Hematopoietic multipotent progenitor cell treated with erythropoietin and hydrocortisone succinate and interleukin-3 and kit ligand, for 4 days (in vitro differentiated cells): ENCODE measurements at regions not wholly inside any gene's neighbourhood (a gene's known extent, or its start where the extent isn't known, plus 50 kb on each side); places are given as distances from the start of the nearest gene placed in this dataset.

Experiments used
- DNase-seq: peaks from one replicate; pipeline ENCODE4 v3.0.0-alpha.2; 2015

DNA sequence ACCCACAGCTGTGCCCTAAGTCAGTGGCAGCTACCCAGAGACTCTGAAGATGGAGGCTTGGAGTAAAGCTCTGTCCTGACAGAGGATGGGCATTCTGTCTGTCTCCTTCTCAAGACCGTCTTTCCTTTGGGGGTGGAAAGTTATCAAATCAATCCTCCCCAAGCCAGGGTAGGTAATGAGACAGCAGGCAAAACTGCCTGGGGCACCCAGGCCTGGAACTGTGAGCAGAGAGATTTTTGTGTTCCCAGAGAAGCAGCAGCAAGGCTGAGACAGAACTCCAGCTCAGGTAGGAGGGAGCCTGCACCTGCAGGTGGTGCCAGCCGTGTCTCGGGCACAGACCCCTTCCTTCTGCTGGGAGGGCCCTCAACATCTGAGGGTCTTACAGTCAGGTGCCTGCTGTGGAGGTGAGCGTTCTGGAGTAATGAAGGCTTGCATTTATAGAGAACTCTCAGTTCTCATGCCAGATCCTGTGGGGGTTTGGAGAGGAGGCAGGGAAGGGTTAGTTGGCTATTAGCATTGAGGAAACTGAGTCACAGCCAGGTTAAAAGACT, 95.6 kb downstream of the RIPK4 start:
- DNase-seq: no peak

DNA sequence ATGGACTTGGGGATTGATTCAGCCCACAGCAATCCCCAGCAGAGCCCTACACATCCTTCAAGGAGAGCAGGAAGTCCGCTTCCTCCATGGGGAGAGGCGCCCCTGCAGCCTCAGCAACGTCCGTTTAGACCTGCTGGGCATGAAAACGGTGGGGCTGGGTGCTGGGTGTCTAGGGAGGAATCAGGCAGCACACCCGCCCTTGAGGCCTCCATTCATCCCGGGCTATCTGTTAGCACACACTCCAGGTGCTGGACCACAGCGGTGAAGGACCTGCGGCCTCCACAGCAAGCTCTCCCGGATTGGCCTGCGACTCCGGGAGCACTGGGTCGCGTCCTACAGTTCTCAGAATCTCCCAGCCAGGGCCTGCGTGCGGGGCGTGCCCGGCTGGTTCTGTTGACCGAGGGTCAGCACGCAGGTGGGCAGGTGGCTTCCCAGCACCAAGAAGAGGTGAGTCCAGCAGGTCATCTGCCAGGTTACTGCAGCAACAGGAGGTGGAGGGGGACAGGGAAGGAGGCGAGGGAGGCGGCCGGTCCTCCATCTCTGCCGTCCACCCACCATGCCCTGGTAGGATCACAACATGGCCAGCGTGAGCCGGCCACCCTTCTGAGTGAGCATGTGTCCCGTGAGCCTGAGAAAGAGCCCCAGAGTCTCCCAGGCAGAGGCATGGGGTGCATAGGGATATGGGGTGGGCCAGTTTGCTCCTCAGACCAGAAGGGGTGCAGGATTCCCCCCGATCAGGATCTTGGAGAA, 96.6 kb downstream of the RIPK4 start:
- no peak for DNase-seq

GRCh38 chr21:41669533-41669830, 97.4 kb downstream of the RIPK4 start:
- DNase-seq: no peak

GRCh38 chr21:41668686-41669532, 97.9 kb downstream of the RIPK4 start:
- DNase-seq: no peak

DNA sequence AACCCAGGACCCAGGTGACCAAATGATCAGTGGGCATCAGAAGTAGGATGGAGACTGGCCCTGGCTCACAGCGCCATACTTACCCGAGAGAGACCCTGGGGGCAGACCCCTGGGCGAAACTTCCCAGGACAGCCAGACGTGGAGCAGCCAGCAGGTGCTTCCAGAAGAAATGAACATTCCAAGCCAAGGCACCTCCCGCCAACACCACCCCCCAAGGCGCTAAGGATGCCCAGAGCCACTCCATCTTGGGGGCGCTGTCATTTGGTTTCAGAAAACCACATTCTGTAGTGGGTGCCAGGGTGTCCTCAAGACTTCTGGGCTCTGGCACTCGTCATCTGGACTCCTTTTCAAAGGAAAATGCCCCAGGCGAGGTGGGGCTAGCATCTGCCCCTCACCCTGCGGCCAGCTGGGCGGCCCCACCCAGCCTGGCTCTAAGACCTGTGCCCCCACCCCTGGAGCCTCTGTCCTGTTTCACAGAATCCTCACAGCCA, 98.8 kb downstream of the RIPK4 start:
- no peak for DNase-seq

DNA sequence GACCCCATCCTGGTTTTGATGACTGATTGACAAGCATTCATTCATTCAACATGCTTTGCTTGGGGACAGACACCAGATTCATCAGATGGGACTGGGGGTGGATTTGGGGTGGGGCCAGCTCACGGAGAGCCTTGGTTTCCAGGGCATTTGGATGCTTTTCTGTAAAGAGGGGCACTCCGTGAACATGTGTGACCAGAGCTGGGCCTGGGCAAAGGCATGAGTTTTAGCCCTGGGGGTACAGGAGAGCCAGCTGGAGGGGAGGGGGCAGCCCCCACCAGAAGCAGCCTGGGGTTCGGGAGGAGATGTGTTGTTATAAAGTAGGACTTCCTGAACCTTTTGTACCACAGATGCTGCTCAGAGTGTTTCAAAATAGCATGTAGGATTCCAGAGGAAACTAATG, 99.7 kb downstream of the RIPK4 start:
- no peak for DNase-seq

- peak; percentile 4 for DNase-seq
These were observed 100.2 kb downstream of the RIPK4 start for GRCh38 chr21:41666641-41667081.

GRCh38 chr21:41665766-41666595, 100.9 kb downstream of the RIPK4 start:
- DNase-seq: no peak

DNA sequence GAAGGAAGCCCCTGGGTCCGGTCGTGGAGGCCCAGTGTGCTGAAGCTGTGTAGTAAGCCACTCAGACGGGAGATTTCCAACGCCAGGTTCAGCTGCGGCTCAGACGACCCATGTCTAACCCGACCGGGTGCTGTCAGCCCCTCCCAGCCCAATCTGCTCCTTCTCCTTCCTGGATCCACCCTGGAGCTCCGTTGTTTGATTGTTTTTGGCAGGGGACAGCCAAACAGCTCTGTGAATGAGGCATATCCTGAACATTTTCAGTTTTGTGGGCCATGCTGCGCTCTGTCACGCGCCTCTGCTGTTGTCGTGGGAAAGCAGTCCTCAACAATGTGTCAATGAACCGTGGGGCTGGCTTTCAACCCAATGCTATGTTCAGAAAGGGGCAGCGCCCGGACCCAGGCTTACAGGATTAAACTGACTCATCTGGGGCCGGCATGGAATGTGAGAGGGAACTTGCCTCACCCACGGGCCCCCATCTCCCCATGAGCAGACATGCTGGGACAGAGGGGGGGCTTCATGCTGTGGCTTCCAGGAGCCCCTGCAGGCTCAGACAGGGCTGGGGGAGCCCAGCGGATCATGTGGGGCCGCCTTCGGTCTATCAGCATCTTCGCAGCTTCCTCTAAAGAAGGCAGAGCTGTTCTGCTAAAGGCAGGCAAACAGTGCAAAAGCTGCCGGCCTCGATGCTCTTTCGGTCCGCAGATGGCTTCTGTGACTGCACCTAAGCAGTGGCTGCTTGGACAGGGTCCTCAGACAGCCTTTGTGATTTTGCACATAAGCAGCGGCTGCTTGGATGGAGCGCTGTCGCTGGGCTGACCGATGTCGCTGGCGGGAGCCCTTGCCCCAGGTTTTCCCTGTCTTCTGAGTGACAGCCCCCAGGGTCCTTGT, 101.7 kb downstream of the RIPK4 start:
- no peak for DNase-seq

GRCh38 chr21:41663805-41664788, 102.8 kb downstream of the RIPK4 start:
- DNase-seq: no peak

- DNase-seq: no peak
These were observed 104.1 kb downstream of the RIPK4 start for GRCh38 chr21:41662761-41663160.

DNA sequence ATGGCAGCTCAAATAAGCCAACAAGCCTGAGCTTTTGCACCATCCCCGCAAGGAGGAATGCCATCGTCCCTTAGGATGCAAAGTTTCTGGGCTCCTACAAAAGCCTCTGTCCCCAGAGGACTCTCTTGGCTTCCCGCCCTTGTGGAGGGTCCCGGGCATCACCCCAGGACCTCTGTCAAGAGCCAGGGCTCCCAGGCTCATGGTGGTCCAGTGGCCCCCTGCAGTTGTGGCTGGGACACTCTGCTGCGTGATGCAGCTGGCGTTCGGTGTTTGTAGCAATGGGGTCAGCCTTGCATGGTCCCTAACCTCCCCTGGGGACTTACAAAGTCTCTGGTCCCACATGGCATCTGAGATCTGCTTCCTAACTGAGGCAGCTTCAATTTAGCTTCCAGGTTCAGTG, 104.7 kb downstream of the RIPK4 start:
- DNase-seq: no peak

- DNase-seq: no peak
These were observed 106.1 kb downstream of the RIPK4 start for GRCh38 chr21:41660748-41661147.

GRCh38 chr21:41659791-41660560, 106.9 kb downstream of the RIPK4 start:
- DNase-seq: no peak

GRCh38 chr21:41656946-41657525, 109.8 kb downstream of the RIPK4 start:
- no peak for DNase-seq

DNA sequence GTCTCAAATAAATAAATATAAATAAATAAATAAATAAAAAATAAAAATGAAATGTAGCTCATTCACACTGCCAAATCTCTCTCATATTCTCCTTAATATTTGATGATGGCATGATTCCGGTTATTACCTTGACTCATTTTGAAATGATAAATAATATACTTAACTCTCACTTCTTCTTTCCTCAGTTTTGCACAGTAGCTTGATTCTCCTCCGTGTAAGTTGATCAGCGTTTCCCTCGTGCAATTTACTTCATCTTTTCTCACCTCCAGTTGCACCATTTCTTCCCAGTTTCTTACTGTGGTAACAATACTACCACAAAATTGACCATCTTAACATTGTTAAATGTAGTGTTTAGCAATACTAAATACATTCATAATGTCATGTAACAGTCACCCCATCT, 111.6 kb downstream of the RIPK4 start:
- DNase-seq: no peak

DNA sequence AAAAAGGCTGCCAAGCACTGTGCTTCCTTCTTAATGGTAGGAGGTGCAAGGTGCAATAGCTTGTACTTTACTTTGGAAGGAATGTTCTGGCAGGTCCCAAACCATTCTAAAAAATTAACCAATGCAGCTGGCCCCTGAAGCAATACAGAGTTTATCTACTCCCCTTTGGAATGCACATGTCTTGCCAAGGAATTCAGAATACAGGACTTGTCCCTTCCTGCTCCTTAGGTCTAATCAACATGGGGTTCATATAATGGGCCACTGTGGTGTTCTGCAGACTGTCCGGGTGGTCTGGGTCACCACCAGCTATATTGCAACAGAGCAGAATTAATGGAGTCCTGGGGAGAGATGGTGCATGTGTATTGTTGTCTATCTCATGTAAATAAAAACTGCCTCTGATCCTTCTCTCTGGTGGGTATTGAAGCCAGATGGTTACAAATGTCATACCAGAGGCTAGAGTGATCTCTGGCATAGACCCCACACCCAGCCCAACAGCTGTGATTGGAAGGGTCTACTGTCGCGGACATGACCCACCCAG, 112.8 kb downstream of the RIPK4 start:
- DNase-seq: no peak

DNA sequence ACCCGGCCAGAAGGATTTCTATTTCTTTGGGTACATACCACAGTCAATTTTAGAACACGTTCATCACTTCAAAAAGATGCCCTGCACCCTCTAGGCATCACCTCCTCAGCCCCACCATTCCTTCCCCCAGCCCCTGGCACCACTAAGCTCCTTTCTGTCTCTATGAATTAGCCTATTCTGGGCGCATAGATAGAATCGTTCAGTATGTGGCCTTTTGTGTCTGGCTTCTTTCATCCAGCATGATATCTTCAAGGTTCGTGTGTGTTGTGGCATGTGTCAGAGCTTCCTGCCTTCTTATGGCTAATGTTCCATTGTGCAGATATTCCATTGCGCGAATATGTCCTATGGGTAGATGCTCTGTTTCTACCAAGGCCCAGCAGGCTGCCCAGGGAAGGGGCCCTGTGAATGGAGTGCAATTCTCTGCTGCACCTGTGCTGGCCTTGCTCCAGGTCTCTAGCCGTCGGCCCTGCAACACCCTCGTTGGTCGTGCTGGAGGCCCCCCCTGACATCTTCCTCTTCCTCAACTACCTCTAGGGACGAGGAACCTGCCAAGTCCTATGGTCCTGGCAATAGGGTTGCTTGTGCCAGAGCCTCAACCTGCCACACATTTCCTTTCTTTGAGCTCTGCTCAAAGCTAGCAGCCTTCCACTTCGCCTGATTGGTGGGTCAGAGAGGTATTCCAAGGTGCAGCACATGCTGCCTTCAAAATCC, 113.5 kb downstream of the RIPK4 start:
- DNase-seq: no peak

DNA sequence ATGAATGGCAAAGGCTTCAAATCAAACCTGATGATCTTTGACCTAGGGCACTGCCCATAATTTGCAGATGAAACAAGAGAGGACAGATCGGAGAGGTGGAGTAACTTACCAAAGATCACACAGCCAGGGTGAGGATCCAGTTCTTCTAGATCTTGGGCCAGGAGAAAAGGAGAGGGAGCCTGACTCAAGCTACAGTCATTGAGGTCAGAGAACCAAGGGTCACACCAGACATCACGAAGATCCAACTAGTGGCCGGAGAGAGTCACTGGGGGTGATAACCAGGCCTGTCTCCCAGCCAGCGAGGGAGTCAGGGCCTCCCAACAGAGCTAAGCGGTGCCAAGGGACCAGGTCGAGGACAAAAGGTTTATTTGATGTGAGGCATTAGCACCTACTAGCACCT, 115.0 kb downstream of the RIPK4 start:
- DNase-seq: no peak
